Pancreas (tissue), 10 donors: ENCODE measurements at regions not wholly inside any gene's neighbourhood (a gene's known extent, or its start where the extent isn't known, plus 50 kb on each side); places are given as distances from the start of the nearest gene placed in this dataset.

Experiments used
- ATAC-seq, 4 donors: fragments of 200-7000 bp; cut with Tn5 transposase; one replicate each; pipeline versions ENCODE4 v1.8.0 to v1.9.1; 2020; ENCODE audit warnings: mild to moderate bottlenecking in 4 of 4, moderate library complexity in 4 of 4
- DNase-seq, 6 donors: peaks; one replicate each; pipeline ENCODE4 v3.0.0-alpha.2; 2020
- FAIRE-seq: peaks from 2 replicates; lab custom pipeline; 2012; peaks lifted over from hg19 to GRCh38; lab: Jason Lieb, UNC
- H3K27ac ChIP-seq, 4 donors: fragments of 200-600 bp; sonication (generic); 1 replicate in 3 of 4; 2 replicates in 1 of 4; pipeline versions ENCODE4 v1.5.0 to v1.8.0; 2020
- H3K27me3 ChIP-seq, 4 donors: fragments of 200-600 bp; one replicate each; pipeline ENCODE4 v1.8.0; 2021
- H3K36me3 ChIP-seq, 3 donors: fragments of 200-600 bp; sonication (generic) in 1 of 3; one replicate each; pipeline versions ENCODE4 v1.5.0 to v1.8.0; 2020 to 2021
- H3K4me1 ChIP-seq, 3 donors: fragments of 200-600 bp; one replicate each; pipeline ENCODE4 v1.8.0; 2021
- H3K4me3 ChIP-seq, 4 donors: fragments of 200-600 bp; sonication (generic) in 2 of 4; one replicate each; pipeline versions ENCODE4 v1.5.0 to v1.8.0; 2020 to 2021
- H3K9me3 ChIP-seq, 4 donors: fragments of 200-600 bp; one replicate each; pipeline ENCODE4 v1.8.0; 2021
- WGBS, 2 donors: extraction: QIAGEN DNeasy Blood & Tissue Kit; methylation state at CpG; one replicate each; pipeline ENCODE4 v1.1.7; 2013; 5-methylcytosine and 5-hydroxymethylcytosine counted together
- intact Hi-C, 3 donors: fragments of 100-400 bp; cut with DNase I; formaldehyde crosslinking; loops; one replicate each; pipeline versions ENCODE4 v1.11.1 to v1.14.2; 2022
- TF ChIP-seq, protein P1 (sequence below), 4 donors: fragments of 200-600 bp; sonication (generic) in 3 of 4; IDR thresholded peaks; one replicate each; pipeline versions ENCODE4 v1.5.0 to v1.8.0; 2021; ENCODE audit warnings: antibody characterized with exemption in 4 of 4
- donor health status: healthy with polysubstance abuse.
- donor health status: DM: no; HTN: no; CAD: no; lungs with moderate emphysema.
- donor health status: DM: no; HTN: no; CAD: no.
- donor health status: control.
- donor health status: control.
- donor health status: Bipolar disorder and iron deficiency.
- donor health status: DM: yes; HTN: yes; CAD: no.
- donor health status: DM: no; HTN: no; CAD: no.
- donor health status: DM: no; HTN: no; CAD: no.
- donor health status: DM: yes; HTN: yes; CAD: no.

DNA sequence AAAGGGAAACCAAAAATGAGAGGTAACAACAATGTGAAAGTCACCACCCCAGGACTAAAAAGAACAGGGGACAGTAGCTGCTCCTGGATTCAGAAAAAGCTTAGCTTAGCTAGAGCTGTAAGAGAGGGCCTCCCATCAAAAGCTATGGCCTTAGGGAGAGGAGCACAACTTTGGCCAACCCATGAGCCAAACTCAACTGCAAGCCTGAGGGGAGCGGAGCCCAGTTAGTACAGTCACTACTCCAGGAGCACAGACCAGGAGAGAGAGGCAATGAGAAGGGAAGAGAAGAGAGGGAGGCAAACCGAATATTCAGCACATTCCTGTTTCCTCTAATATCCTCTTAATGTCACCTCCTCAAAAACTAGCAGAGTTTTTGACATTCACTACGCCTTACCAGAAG is 917.1 kb upstream of the INTU start:
- TF ChIP-seq, protein P1, sequence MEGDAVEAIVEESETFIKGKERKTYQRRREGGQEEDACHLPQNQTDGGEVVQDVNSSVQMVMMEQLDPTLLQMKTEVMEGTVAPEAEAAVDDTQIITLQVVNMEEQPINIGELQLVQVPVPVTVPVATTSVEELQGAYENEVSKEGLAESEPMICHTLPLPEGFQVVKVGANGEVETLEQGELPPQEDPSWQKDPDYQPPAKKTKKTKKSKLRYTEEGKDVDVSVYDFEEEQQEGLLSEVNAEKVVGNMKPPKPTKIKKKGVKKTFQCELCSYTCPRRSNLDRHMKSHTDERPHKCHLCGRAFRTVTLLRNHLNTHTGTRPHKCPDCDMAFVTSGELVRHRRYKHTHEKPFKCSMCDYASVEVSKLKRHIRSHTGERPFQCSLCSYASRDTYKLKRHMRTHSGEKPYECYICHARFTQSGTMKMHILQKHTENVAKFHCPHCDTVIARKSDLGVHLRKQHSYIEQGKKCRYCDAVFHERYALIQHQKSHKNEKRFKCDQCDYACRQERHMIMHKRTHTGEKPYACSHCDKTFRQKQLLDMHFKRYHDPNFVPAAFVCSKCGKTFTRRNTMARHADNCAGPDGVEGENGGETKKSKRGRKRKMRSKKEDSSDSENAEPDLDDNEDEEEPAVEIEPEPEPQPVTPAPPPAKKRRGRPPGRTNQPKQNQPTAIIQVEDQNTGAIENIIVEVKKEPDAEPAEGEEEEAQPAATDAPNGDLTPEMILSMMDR (IDR thresholded peaks at IDR 0.05), result no peak
- H3K9me3 ChIP-seq, result no peaks in the 10 kb centered on the region
- intact Hi-C loops, result no loop called here
- ATAC-seq (no peak), DNase-seq (no peak), FAIRE-seq (no peak)
- H3K27ac ChIP-seq, result no peak overlapping the region
- H3K4me1 ChIP-seq, result no peaks in the 10 kb centered on the region
- WGBS, 2 donors, result 58 to 74% methylated on average over 3 of the region's 3 CpGs
- H3K27me3 ChIP-seq, result no peaks in the 10 kb centered on the region
- H3K4me3 ChIP-seq, result no peak overlapping the region
- no peaks in the 10 kb centered on the region for H3K36me3 ChIP-seq

DNA sequence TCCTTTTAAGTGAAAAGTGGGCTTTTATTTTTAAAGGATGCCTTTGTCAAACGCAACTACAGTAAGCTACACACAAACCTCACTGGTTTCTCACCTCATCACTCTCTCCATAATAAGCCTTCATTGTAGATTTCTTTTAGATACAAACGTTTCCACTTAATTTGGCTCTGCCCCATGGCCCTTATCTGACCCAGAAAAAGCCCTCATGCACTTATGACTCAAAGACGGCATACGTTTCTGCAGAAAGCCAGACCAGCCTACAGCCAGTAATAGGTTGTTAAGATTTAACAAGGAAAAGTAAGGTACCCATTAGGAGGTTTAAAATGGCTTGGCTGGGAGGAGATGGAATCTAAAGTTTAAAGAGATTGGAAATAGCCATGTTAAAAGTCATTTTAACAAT is 914.6 kb upstream of the INTU start:
- no peaks in the 10 kb centered on the region for H3K9me3 ChIP-seq
- no peak for DNase-seq
- TF ChIP-seq, protein P1 (IDR thresholded peaks at IDR 0.05), result no peak
- no peak for ATAC-seq
- H3K4me3 ChIP-seq, result no peak overlapping the region
- H3K27ac ChIP-seq, result no peak overlapping the region
- no peak for FAIRE-seq
- no peaks in the 10 kb centered on the region for H3K4me1 ChIP-seq
- no peaks in the 10 kb centered on the region for H3K27me3 ChIP-seq
- intact Hi-C loops, result no loop called here
- H3K36me3 ChIP-seq, result no peaks in the 10 kb centered on the region
- 45 to 49% methylated on average over 4 of the region's 4 CpGs for WGBS, 2 donors

DNA sequence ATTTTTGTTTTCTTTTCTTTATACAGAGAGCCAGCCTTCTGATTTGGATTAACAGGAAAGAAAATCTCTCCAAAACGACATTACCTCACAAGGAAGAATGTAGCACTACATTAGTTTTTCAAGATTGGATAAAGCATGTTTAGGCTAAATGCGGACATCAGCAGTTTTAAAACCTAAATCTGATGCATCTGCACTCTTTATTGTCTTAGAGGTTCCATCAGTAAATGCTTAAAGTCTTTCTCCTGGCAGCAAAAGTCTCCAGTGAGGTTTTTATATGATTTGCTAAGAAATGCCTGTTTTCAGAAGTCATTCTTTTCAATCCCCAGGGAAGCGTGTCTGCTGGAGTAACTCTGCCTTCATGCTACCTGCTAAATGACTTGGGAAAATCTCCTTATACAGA is 912.9 kb upstream of the INTU start:
- Histone ChIP-seq H3K4me1 (no peaks in the 10 kb centered on the region), H3K9me3 (no peaks in the 10 kb centered on the region), H3K27me3 (no peaks in the 10 kb centered on the region), H3K27ac (no peak overlapping the region), H3K36me3 (no peaks in the 10 kb centered on the region), H3K4me3 (no peak overlapping the region)
- TF ChIP-seq, protein P1 (IDR thresholded peaks at IDR 0.05), result no peak
- DNase-seq, result no peak
- no peak for FAIRE-seq
- intact Hi-C loops, result no loop called here
- WGBS, 2 donors, result 48 to 59% methylated on average over 3 of the region's 3 CpGs
- ATAC-seq, result no peak

DNA sequence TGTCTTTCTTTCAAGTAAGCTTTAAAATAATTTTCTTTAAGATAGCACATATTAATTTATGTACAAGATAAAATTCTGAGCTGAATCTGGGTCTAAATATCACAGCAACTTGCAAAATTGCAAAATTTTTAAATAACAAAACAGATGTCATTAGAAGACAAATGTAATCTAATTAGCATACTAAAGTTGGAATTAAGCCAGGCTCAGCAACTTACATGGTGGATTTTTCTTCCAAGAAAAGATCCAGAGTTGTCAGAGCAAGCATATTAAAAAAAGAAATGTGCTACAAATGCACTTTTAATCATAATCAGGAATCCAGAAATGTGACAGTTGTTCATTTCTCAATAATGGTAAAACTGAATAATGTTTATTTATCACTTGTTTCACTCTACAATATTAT is 906.9 kb upstream of the INTU start:
- no peak for DNase-seq
- Histone ChIP-seq H3K27me3 (no peaks in the 10 kb centered on the region), H3K4me3 (no peak overlapping the region), H3K4me1 (no peaks in the 10 kb centered on the region), H3K27ac (no peak overlapping the region), H3K36me3 (no peaks in the 10 kb centered on the region), H3K9me3 (no peaks in the 10 kb centered on the region)
- TF ChIP-seq, protein P1 (IDR thresholded peaks at IDR 0.05), result no peak
- no peak for FAIRE-seq
- ATAC-seq, result no peak
- intact Hi-C loops, result no loop called here

DNA sequence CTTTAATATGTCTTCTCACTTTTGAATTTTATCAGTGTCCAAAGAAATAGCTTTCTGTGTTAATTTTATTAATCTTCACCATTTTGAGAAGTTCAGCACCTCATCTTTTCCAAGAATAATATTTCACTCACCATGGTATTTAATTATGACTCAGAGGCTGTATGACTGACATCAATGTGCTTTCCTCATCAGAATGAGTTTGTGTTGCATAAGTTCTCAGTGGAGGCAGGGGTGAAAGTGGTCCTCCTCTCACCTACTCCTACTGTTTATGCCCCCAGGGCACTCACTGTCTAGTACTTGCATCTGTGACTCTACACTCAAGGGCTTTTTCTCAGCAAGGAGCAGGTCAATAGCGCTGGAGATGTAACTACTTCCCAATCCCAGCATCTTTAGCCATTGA is 905.3 kb upstream of the INTU start:
- no peaks in the 10 kb centered on the region for H3K36me3 ChIP-seq
- ATAC-seq (no peak), DNase-seq (no peak), FAIRE-seq (no peak)
- H3K27me3 ChIP-seq, result no peaks in the 10 kb centered on the region
- intact Hi-C loops, result no loop called here
- 58 to 80% methylated on average over 1 of the region's 1 CpG for WGBS, 2 donors
- H3K4me3 ChIP-seq, result no peak overlapping the region
- TF ChIP-seq, protein P1 (IDR thresholded peaks at IDR 0.05), result no peak
- H3K27ac ChIP-seq, result no peak overlapping the region
- no peaks in the 10 kb centered on the region for H3K9me3 ChIP-seq
- H3K4me1 ChIP-seq, result no peaks in the 10 kb centered on the region
